Stimulated activated CD4-positive, alpha-beta T cell treated with anti-CD3 and anti-CD28 coated beads, Interleukin-15, amount 100 ng/mL, for 48 hours (primary cell): ENCODE measurements at regions not wholly inside any gene's neighbourhood (a gene's known extent, or its start where the extent isn't known, plus 50 kb on each side); places are given as distances from the start of the nearest gene placed in this dataset.

ENCODE experiments used
- DNase-seq, 2 donors: peaks; one replicate each; pipeline ENCODE4 v3.0.0-alpha.2; 2020; ENCODE audit warnings: low read depth in 2 of 2

GRCh38 chr2:134203175-134203574 lies 50.7 kb upstream of the MGAT5 start:
- DNase-seq: no peak
